Muscle of leg (tissue), 3 donors: ENCODE measurements at regions not wholly inside any gene's neighbourhood (a gene's known extent, or its start where the extent isn't known, plus 50 kb on each side); places are given as distances from the start of the nearest gene placed in this dataset.
A peak's percentile ranks its signal among the peaks of the same experiment; 100 is the strongest.

Experiments
- DNase-seq: peaks from one replicate; pipeline ENCODE4 v3.0.0; 2013
- H3K27ac ChIP-seq: one replicate; pipeline ENCODE4 v1.5.1; 2013; ENCODE audit warnings: mild to moderate bottlenecking, low read length, control low read depth
- H3K27me3 ChIP-seq: one replicate; pipeline ENCODE4 v1.6.1; 2013; ENCODE audit warnings: low read length; ENCODE audit not compliant: control insufficient read depth, insufficient read depth
- H3K36me3 ChIP-seq: one replicate; pipeline ENCODE4 v1.6.1; 2013; ENCODE audit warnings: low read length; ENCODE audit not compliant: control insufficient read depth, insufficient read depth
- H3K4me1 ChIP-seq: one replicate; pipeline ENCODE4 v1.6.1; 2013; ENCODE audit warnings: low read length; ENCODE audit not compliant: control insufficient read depth, insufficient read depth
- H3K4me3 ChIP-seq: one replicate; pipeline ENCODE4 v1.5.1; 2013; ENCODE audit warnings: low read length, control low read depth
- H3K9me3 ChIP-seq: replicated peaks from 2 replicates; pipeline ENCODE4 v1.6.1; 2013; ENCODE audit warnings: low read depth, low read length; ENCODE audit not compliant: control insufficient read depth
- whole genome bisulfite sequencing: methylation state at CpG from one replicate; pipeline ENCODE4 v1.1.5; 2013; ENCODE audit warnings: missing lambda C conversion rate; ENCODE audit not compliant: insufficient coverage; 5-methylcytosine and 5-hydroxymethylcytosine counted together

GRCh38 chr17:79671085-79671694 is 59.6 kb upstream of the ENPP7 start:
- Histone ChIP-seq H3K36me3 (no peaks in the 10 kb centered on the region), H3K4me3 (no peak overlapping the region), H3K27ac (no peak overlapping the region), H3K4me1 (peaks cover 27% of the 10 kb centered on the region), H3K9me3 (peaks cover 11% of the 10 kb centered on the region), H3K27me3 (peaks cover 27% of the 10 kb centered on the region)
- 25% methylated on average over 7 of the region's 13 CpGs for WGBS
- peak; percentile 20 for DNase-seq

- Histone ChIP-seq H3K4me3 (no peak overlapping the region), H3K27ac (no peak overlapping the region), H3K36me3 (no peaks in the 10 kb centered on the region), H3K27me3 (peaks cover 27% of the 10 kb centered on the region), H3K4me1 (peaks cover 30% of the 10 kb centered on the region), H3K9me3 (peaks cover 11% of the 10 kb centered on the region)
- peak; percentile 20 for DNase-seq
- 38% methylated on average over 11 of the region's 15 CpGs for WGBS
Observed at GRCh38 chr17:79670537-79671084, 59.8 kb upstream of the RBFOX3 start.

GRCh38 chr17:79669861-79670260 is 59.0 kb upstream of the RBFOX3 start:
- Histone ChIP-seq H3K36me3 (no peaks in the 10 kb centered on the region), H3K4me3 (no peak overlapping the region), H3K9me3 (peaks cover 11% of the 10 kb centered on the region), H3K27me3 (peaks cover 25% of the 10 kb centered on the region), H3K4me1 (peaks cover 35% of the 10 kb centered on the region), H3K27ac (no peak overlapping the region)
- WGBS = 67% methylated on average over 1 of the region's 4 CpGs
- DNase-seq = no peak

DNA sequence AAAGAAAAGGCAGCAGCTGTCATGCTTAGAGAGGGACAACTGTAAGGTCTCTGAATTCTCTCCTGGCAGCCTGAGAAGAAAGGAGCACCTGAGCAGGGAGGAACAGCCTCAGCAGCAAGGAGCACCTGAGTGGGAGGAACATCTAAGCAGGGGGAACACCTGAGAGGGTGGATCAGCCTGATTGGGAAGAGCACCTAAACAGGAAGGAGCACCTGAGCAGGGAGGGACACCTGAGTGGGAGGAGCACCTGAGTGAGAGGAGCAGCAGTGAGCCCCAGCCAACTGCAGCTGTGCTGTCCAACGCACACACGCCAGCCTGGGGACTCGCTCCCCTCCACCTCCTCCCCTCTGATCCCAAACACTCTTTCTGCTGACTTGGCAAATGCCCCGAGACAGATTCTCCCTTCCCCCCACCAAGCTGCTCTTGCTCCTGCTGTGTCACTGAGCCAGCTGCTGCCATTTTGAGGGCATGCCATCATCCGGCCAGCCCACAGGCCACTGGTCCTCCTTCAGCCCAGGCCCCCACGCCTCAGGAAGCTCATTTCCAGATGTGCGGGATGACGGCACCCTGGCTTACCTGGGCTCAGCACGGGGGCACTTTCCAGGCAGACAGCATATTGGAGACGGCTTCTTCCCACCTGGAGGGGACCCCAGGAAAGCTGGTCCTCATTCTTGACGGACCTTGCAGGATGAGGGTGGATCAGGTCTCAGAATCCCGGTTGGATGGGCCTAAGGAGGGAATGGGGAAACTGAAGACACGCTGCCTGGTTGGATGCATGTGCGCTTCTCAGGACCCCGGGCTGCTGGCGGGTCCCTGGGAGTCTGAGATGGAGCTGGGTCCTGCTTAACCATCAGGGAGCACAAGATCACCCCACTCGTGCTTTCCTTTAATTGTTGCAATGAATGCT is 57.7 kb upstream of the RBFOX3 start:
- WGBS = 57% methylated on average over 8 of the region's 17 CpGs
- no peak overlapping the region for H3K4me3 ChIP-seq
- DNase-seq = no peak
- peaks cover 35% of the 10 kb centered on the region for H3K4me1 ChIP-seq
- H3K36me3 ChIP-seq = no peaks in the 10 kb centered on the region
- peaks cover 19% of the 10 kb centered on the region for H3K27me3 ChIP-seq
- H3K9me3 ChIP-seq = peaks cover 3% of the 10 kb centered on the region
- no peak overlapping the region for H3K27ac ChIP-seq

DNA sequence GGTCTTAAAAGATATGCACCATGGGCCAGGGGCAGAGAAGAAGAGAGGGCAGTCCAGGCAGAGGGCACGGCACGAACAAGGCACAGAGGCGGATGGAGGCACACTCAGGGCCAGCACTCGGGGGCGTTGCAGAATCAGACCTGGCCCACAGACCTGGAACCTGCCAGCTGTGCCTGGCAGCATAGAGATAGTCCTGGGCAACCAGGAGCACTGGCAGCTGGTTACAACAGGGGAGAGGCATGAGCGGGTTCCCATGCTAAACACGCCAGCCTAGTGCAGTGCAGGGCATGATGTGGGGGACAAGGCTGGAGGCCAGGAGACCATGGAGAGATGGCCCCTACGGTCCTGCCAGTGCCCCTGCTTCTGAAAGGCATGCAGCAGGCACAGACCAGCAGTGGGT is 56.9 kb upstream of the RBFOX3 start:
- no peak overlapping the region for H3K4me3 ChIP-seq
- DNase-seq = no peak
- peaks cover 35% of the 10 kb centered on the region for H3K4me1 ChIP-seq
- H3K36me3 ChIP-seq = no peaks in the 10 kb centered on the region
- WGBS = 89% methylated on average over 8 of the region's 8 CpGs
- no peaks in the 10 kb centered on the region for H3K9me3 ChIP-seq
- H3K27me3 ChIP-seq = peaks cover 20% of the 10 kb centered on the region
- H3K27ac ChIP-seq = no peak overlapping the region

DNA sequence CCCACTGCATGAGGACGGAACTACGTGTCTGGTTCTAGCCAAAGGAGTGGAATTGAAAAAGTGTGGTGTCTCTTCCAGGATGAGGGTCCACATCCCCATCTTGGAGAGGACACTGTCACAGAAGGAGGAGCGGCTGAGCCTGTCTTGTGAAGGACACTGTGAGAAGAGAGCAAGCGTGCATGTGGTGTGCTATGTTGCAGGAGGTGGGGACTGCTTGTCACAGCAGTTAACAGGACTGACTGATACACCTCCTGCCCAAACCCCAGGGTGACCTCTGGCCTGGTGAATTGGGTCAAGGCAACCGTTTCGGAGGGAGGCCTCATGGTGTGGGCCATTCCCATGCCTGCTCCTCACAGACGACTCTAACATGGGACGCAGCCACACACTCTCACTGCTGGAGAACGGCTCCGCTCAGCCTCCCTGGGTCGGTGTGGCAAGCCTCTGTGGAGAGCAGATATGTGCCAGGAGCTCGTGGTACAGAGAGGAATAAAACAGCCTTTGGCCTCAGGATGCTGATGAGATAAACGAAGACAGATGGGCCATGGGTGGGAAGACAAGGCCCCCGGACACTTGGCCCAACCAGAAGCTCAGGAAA is 56.4 kb upstream of the RBFOX3 start:
- Histone ChIP-seq H3K36me3 (no peaks in the 10 kb centered on the region), H3K27ac (no peak overlapping the region), H3K4me1 (peaks cover 35% of the 10 kb centered on the region), H3K9me3 (no peaks in the 10 kb centered on the region), H3K4me3 (no peak overlapping the region), H3K27me3 (peaks cover 24% of the 10 kb centered on the region)
- no peak for DNase-seq
- WGBS = 80% methylated on average over 11 of the region's 14 CpGs

DNA sequence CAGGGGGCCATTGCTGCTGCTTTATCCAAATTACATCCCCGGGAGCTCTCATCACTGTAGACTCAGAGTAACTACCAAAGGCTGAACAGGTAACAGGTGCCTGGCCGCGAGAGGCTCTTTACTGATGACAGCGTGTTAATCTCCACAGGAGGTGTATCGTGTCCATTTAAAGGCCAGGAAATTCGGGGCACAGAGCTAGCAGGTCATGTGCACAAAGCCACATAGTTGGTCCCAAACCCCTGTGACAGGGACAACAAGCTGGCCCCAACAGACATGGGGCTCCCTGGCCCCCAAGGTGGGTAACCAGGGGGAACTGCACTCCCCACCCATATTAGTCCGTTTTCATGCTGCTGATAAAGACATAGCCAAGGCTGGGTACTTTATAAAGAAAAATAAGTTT is 55.3 kb upstream of the RBFOX3 start:
- DNase-seq = no peak
- H3K36me3 ChIP-seq = no peaks in the 10 kb centered on the region
- 60% methylated on average over 5 of the region's 7 CpGs for WGBS
- H3K27ac ChIP-seq = no peak overlapping the region
- peaks cover 3% of the 10 kb centered on the region for H3K9me3 ChIP-seq
- peaks cover 20% of the 10 kb centered on the region for H3K27me3 ChIP-seq
- H3K4me1 ChIP-seq = peaks cover 30% of the 10 kb centered on the region
- H3K4me3 ChIP-seq = no peak overlapping the region

- H3K27ac ChIP-seq = no peak overlapping the region
- WGBS = 16% methylated on average over 19 of the region's 22 CpGs
Observed at GRCh38 chr17:79664930-79665737, 54.3 kb upstream of the RBFOX3 start.

GRCh38 chr17:79661292-79662041 is 50.6 kb upstream of the RBFOX3 start:
- H3K27ac ChIP-seq = no peak overlapping the region
- peaks cover 19% of the 10 kb centered on the region for H3K27me3 ChIP-seq
- H3K4me1 ChIP-seq = peaks cover 8% of the 10 kb centered on the region
- H3K9me3 ChIP-seq = peaks cover 3% of the 10 kb centered on the region
- no peak overlapping the region for H3K4me3 ChIP-seq
- no peaks in the 10 kb centered on the region for H3K36me3 ChIP-seq
- DNase-seq = no peak

More at GRCh38 chr17:79664930-79665737, 54.3 kb upstream of the RBFOX3 start:
- no peaks in the 10 kb centered on the region for H3K36me3 ChIP-seq
- DNase-seq = peak; percentile 84
- peaks cover 19% of the 10 kb centered on the region for H3K27me3 ChIP-seq
- peaks cover 3% of the 10 kb centered on the region for H3K9me3 ChIP-seq
- peaks cover 20% of the 10 kb centered on the region for H3K4me1 ChIP-seq
- H3K4me3 ChIP-seq = no peak overlapping the region
